Stimulated activated naive CD8-positive, alpha-beta T cell treated with anti-CD3 and anti-CD28 coated beads, Interleukin-15, Interleukin-2, amounts not matched to agents 100 U/mL and 50 U/mL, for 24 hours (primary cell): ENCODE measurements at regions not wholly inside any gene's neighbourhood (a gene's known extent, or its start where the extent isn't known, plus 50 kb on each side); places are given as distances from the start of the nearest gene placed in this dataset.

ENCODE experiments used
- ATAC-seq: fragments of 150-1000 bp; cut with Tn5 transposase; one replicate; pipeline ENCODE4 v1.10.0; 2021
- DNase-seq: peaks from one replicate; pipeline ENCODE4 v3.0.0; 2021

DNA sequence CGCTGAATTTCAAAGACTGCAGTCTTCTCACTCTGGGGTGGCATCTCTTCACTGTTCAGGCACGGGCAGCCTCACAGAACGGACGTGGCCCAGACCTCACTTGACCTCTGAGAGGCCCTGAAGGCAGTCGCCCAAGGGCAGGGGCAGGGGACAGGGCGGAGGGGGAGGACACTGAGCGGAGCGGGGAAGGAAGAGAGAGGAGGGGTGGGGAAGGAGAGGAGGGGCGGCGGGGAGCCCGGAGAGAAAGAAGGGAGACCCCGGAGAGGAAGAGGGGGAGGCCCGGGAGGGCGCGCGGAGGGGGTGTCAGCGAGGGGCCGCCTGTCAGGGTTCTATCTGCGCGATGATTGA lies 58.7 kb upstream of the COMTD1 start:
- ATAC-seq (no peak), DNase-seq (no peak)

GRCh38 chr10:75294031-75294437 lies 58.3 kb upstream of the COMTD1 start:
- ATAC-seq: no peak
- DNase-seq: no peak

- ATAC-seq (no peak), DNase-seq (no peak)
Measured at GRCh38 chr10:75293446-75293820, 57.7 kb upstream of the COMTD1 start.

GRCh38 chr10:75292794-75293445 lies 57.2 kb upstream of the COMTD1 start:
- ATAC-seq (no peak), DNase-seq (no peak)

GRCh38 chr10:75291805-75292204 lies 56.0 kb upstream of the COMTD1 start:
- no peak for ATAC-seq
- no peak for DNase-seq

- no peak for DNase-seq
- ATAC-seq: no peak
Measured at GRCh38 chr10:75288140-75288711, 52.5 kb upstream of the COMTD1 start.

- ATAC-seq (no peak), DNase-seq (no peak)
Measured at GRCh38 chr10:75287697-75288096, 51.9 kb upstream of the COMTD1 start.

- DNase-seq: no peak
- ATAC-seq: no peak
Measured at GRCh38 chr10:75286901-75287300, 51.1 kb upstream of the COMTD1 start.
